ENCODE measurements at regions not wholly inside any gene's neighbourhood (a gene's known extent, or its start where the extent isn't known, plus 50 kb on each side); places are given as distances from the start of the nearest gene placed in this dataset.
"Not testable (repeated sequence)": the region's sequence is repeated elsewhere in the genome, so short reads cannot be mapped to it uniquely, and the experiment has no call there.

DNA sequence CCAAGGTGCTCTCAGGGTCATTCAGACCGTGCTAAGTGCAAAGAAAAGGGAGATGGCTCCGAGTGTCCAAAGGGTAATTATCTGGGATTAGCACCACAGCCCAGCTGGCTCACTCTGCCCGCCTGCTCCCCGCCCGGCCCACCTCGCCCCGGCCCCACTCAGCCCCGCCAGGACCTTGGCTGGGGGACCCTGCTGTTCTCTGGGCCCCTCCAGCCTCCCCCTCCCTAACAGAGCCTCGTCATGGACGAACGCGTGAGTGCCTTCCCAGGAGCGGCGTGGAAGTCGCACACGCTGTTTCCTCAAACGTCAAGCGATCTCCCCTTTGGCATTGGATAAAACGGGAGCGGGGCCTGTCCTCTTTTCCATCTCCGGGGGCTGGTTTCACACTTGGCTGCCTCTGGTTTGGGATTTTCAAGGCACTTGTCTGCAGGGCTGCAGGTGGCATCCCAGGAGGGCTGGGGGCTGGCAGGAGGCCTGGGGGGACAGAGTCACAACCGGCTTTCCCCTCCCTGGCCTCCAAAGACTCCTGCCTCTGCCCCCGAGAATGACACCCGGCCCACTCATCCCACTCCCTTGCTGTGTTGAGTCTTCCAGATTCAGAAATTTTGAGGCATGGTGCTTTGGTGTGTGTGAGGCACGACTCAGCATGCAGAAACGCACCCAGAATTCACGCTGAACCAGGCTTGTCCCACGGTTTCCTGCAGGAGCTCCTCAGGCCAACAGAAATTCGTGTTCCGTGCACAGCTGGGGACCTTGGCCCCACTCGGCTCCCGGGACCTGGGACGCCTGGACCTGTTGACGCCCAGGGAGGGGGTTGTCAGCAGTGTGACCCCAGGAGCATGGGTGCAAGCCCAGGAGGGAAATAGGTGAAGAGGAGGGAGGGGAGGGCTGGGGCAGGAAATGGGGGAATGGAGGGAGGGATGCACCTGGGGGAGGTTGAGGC is 110.0 kb downstream of the PDGFA start:
- no peak for DNase-seq (ENCODE audit: low spot score)

DNA sequence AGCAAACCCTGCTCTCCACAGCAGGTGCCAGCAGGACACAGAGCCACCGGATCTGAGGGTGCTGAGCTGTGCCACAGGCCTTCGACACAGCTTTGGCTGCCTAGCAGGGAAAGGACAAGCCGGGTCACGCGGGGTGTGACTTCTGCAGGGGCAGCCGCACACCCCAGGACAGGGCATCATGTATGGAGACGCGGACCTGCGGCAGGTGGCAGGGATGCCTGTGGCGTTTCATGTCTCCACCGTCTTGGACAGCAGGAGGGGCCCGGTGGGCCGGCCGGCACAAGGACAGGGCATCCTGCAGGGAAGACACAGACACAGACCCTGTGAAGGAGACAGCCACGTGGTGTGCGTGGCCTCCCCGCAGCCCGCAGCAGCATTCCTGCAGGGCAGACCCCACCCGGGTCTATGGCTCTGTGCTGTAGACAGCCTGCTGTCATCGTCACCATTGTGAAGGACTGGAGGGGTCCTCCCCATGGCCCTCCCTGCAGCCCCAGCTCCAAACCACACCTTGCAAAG is 109.2 kb downstream of the PDGFA start:
- no peak for DNase-seq (ENCODE audit: low spot score)

DNA sequence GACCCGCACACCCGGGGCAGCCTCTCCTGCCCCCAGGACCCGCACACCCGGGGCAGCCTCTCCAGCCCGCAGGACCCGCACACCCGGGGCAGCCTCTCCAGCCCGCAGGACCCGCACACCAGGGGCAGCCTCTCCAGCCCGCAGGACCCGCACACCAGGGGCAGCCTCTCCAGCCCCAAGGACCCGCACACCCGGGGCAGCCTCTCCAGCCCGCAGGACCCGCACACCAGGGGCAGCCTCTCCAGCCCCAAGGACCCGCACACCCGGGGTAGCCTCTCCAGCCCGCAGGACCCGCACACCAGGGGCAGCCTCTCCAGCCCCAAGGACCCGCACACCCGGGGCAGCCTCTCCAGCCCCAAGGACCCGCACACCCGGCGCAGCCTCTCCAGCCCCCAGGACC is 108.5 kb downstream of the PDGFA start:
- DNase-seq (ENCODE audit: low spot score), result not testable (repeated sequence)

DNA sequence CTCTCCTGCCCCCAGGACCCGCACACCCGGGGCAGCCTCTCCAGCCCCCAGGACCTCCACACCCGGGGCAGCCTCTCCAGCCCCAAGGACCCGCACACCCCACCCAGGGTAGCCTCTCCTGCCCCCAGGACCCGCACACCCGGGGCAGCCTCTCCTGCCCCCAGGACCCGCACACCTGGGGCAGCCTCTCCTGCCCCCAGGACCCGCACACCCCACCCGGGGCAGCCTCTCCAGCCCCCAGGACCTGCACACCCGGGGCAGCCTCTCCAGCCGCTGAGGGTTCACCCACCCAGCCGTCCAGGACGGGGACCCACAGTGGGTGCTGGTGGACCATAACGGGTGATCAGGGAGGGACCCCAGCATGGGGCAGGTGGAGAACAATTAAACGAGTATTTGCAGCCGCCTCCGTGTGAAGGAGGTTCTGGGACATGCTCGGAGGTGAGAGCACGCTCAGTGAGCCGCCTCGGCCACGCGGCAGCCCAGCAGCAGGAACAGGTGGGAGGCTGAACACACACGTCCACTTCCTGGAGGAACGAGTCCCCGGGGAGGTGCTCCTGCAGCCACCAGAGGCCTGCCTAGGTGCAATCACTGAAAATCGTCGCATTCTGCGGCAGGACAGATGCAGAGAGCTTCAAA is 107.9 kb downstream of the PDGFA start:
- no peak for DNase-seq (ENCODE audit: low spot score)

DNA sequence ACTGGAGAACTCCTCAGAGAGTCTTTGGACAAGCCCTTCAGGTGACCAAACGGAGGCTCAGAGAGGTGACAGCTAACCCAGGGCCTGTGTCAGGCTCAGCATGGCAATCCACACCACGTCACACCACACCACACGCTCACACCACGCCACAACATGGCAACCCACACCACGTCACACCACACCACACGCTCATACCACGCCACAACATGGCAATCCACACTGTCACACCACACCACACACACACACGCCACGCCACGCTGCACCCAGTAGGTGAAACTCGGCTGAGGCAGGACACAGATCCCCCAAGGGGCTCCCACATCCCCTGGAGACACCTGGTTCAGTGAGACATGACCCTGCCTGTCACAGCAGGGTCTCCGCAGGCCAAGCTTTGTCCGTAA is 107.3 kb downstream of the PDGFA start:
- no peak for DNase-seq (ENCODE audit: low spot score)

DNA sequence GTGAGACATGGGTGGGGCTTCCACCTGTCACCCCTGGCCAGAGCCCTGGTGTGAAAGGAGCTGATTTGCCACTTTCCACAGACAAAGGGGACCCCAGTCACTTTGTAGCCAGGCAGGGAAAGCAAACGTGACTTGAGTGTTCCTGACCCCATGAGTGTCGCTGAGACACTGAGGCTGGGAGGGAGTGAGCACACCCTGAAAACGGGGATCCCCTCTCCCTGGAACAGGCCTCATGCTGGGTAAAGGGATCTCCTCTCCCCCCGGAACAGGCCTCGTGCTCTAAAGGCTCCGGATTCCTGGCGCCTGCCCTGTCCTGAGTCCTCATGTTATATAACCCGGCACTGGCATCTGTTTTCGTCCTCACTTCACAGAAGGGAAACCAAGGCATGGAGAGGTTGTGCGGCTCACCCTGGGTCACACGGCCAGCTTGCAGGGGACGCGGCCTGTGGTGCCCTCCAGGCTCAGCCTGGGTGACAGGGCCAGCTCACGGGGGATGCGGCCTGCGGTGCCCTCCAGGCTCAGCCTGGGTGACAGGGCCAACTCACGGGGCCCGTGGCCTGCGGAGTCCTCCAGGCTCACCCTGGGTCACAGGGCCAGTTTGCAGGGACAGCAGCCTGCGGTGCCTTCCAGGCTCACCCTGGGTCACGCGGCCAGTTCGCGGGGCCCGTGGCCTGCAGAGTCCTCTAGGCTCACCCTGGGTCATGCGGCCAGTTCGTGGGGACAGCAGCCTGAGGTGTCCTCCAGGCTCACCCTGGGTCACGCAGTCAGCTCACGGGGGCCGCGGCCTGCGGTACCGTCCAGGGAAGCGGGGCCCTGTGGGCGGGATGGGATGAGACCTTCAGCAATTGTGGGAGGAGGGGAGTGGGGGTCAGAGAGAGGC is 104.7 kb downstream of the PDGFA start:
- DNase-seq (ENCODE audit: low spot score), result no peak

DNA sequence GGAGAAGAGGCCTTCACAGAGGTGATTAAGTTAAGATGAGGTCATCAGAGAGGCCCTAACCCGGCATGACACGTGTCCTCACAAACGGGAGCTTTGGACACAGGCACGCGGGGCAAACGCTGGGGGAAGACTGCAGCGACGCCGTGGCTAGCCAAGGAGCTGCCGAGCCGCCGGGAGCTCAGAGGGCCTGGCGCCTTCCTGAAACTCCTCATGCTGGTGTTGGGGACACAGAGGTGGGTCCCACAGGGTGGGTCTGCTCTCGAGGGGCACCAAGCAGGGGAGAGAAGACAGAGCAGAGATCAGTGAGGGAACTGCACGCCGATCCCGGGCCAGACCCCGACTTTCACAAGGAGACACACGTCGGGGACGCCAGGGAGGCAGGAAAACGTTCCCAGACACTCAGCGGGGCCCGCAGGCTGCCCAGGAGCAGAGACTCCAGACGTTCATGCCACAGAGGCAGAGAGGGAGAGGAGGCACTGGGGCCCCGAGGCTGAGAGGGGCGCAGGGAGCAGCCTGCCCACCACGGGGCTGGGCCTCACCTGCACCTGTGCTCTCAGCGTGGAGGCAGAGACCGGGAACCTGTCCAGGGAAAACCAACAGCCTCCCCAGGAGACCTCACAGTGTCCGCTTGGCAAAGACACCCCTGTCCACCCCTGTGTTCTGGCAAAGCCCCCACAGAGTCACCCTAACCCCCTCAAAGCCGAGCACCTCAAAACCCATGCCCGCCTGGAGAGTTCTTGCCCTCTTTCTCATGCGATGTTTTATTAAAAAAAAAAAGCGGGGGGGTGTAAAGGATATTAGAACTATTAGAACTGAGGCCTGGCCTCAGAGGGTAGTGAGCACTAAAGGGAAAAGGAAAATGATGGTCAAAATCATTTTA is 103.8 kb downstream of the PDGFA start:
- no peak for DNase-seq (ENCODE audit: low spot score)

DNA sequence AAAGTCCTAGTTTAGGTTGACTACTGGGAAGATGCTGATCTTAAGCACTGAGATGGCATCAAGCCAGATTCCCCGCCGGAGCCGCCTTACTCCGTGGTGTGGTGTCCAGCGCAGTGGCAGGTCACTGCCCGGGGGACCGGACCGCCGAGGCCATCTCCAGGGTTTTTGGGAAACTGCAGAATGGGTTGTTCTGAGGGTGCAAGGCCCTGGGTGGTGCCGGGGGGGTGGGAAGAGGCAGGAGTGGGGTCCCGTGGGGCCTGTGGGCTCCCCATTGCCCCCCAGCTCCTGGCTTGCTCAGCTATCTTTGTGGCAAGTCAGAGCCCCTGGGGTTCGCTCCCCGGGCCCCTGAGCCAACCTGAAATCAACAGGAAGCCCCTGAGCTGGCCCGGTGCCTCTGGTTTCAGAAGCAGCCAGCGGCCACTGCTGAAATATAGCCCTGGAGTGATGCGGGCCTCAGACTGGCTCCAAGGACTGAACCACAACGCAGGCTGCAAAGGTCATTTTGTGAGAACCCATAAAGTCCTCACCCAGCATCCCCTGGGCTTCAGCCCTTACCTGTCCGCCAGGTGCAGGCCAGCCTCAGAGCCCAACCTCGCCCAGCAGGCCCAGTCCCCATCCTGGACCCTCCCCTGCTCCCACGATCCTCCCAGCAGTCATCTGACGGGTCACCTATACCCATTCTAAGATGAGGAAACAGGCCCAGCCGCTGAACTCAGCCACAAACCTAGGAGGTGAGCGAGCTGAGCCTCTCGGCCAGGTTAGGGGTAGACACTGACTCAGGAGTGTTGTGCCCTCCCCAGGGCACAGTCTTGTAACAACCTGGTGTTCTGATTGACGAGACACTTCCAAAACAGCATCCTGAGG is 102.7 kb downstream of the PDGFA start:
- no peak for DNase-seq (ENCODE audit: low spot score)

DNA sequence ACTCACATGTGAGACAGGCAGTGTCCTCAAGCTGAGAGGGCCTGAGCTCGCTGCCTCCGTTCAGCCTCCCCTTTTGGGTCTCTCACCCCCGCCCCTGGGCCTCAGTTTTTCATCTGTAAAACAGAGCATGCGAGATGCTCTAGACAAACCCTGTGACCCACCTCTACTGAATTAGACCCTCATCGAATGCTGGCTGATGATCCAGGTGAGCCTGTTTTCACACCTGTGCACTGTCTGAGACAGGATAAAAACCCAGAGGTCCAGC is 102.1 kb downstream of the PDGFA start:
- no peak for DNase-seq (ENCODE audit: low spot score)

DNA sequence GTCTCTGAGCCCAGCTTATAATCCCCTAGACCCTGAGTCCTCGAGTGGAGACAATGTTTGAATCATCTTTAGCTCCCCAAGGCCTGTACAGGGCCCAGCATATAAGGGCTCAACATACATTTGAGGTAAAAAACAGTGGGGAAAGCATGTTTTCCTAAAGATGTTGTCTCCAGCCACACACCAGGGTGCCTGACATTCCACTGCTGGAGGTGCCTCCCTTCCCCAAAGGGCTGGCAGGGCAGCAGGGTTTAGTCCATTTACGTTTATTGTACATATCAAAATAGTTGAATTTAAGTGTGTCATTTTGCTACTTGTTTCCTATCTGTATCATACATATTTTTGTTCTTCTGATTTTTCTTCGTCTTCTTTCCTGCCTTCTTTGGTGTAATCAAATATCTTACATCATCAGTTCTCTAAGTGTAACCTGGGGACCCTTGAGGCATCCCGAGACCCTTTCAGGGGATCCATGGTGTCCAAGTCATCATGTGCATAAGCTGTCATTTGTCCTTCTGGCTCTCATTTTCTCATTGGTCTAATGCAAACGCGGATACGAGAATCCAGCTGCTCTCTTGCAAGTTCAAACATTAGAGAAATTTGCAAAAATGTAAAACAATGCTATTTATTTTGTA is 101.6 kb downstream of the PDGFA start:
- no peak for DNase-seq (ENCODE audit: low spot score)

DNA sequence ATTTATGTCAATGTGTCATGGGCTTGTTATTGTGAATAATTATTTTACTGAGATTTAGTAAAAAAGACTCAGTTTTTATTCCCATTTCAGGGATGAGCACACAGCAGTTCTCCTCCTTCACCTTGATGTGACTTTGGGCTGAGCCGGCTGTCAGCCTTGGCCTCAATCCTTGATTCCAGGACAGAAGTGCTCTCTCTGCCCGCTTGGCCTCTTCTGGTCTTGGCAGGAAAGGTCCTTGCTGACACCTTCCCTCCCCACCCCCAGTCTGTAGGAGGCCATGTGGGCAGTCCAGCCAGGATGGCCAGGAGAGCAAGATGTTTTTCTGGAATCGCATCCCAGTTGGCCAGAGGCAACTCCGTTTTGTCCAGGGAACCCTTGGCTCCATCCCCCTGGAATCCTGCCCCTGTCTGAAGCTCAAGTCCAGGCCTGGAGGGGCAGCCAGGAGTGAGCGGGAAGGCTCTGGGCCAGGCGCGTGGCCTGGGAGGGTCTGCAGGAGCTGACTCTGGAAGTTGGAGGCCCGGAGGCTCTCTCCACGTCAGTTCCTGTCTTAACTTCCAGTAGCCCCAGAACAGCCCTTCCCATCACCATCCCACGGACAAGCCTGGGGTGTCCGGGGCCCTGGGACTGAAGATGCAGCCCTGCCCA is 100.9 kb downstream of the PDGFA start:
- DNase-seq (ENCODE audit: low spot score), result no peak

DNA sequence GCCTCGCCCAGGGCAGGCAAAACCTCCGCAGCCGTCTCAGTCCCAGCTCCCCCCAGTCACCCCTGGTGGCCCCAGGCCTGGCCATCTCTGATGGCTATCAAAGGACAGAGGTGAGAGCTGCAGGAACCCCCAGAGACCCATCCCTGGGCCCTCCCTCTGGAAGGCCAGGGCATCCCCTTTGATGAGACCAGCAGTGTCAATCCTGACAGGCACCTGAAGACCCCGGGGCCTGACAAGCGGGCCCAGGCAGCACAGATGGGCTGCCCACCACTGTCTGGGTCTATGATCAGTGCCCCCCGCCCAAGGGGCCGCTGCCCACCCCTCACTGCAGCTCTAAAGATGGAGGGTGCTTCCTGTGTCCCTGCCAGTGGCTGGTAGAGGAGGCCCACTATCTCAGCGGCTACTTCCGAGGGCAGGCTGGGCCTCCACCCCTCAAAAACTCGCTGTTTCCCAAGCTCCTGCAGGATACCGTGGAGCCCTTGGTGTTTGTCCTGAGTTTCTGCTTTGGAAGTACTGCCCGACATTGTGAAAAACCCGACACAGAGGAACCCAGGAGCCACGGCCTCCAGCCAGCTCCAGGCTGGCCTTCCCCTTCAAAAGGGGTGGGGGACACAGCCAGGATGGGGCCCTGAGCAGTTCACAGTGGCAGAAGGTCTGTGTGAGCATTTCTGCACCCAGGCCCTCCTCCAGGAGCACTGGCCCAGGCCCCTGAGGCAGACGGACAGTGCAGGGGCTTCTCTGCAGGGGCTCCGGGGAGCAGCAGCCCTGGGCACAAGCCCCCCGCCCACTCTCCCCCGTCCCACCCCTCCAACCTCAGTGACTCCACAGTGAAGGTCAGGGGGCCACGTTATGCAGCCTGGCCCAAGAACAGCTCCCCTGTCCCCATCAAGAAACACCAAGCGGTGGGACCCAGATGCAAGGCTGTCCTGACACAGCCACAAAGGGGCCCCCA is 99.2 kb downstream of the PDGFA start:
- no peak for DNase-seq (ENCODE audit: low spot score)

DNA sequence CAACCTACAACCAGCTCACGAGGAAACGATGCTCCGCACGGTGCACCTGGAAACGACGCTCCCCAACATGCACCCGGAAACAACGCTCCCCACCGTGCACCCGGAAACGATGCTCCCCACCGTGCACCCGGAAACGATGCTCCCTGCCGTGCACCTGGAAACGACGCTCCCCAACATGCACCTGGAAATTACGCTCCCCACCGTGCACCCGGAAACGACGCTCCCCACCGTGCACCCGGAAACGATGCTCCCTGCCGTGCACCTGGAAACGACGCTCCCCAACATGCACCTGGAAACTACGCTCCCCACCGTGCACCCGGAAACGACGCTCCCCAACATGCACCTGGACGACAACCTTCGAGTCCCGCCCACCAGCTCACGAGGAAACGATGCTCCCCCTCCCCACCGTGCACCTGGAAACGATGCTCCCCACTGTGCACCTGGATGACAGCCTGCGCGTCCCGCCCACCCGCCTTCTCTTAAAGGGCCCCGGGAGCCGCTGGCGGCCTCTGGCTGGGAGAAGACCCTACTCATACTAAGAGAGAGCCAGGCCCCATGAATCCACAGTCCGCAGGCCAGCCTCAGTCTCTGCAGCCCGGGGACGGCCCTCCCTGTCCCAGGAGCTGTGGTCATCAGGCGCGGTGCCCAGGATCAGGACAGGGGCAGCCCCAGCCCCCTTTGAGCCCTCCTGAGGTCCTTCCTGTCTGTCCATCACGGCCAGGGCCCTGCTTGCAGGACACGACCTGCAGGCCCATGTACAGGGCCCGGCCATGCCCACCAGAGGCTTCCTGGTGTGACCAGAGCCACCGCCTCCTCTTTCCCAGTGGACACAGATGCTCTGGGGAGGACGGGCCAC is 98.3 kb downstream of the PDGFA start:
- DNase-seq (ENCODE audit: low spot score), result no peak

DNA sequence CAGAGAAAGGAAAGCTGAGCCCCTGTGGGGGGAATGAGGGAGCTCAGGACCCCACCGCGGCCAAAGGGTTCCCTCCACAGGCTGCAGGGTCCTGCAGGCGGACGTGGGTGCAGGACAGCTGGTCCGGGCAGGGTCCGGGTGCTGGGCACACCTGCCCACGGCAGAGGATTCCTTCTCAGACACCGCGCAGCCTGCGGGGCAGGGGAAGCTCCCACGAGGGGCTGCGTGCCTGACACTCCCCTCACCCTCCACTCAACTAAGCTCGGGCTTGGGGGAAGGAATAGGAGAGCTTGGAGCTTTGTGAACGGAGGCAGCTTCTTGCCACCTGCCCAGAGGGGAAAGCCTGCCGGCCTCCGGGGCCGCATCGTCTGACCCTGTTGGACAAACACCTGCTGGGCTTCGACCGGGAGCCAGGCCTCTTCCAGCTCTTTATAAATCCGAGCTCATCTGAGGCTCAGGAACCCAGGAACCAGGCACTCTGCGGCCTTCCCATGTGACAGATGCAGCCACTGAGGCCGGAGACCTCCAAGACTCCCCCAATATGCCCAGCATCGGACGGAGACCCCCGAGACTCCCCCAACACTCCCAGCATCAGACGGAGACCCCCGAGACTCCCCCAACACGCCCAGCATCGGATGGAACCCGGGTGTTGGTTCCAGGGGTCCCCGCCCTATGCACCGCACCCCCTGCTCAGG is 97.3 kb downstream of the PDGFA start:
- no peak for DNase-seq (ENCODE audit: low spot score)

DNA sequence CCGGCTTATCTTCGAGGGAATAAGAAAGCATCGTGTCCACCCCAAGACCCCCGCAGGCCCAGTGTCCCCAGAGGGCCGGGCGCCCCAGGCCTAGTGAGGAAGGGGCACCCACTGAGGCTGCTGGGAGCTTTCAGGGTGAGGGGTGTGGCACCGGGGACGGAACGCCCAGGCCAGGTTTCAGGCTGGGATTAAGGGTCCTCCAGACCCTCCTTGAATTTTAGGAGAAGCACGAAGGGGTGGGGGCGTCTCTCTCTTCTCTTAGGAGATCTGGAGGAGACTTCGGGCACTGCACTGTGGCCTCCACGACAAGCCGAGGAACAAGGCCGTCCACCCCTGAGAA is 96.8 kb downstream of the PDGFA start:
- no peak for DNase-seq (ENCODE audit: low spot score)

DNA sequence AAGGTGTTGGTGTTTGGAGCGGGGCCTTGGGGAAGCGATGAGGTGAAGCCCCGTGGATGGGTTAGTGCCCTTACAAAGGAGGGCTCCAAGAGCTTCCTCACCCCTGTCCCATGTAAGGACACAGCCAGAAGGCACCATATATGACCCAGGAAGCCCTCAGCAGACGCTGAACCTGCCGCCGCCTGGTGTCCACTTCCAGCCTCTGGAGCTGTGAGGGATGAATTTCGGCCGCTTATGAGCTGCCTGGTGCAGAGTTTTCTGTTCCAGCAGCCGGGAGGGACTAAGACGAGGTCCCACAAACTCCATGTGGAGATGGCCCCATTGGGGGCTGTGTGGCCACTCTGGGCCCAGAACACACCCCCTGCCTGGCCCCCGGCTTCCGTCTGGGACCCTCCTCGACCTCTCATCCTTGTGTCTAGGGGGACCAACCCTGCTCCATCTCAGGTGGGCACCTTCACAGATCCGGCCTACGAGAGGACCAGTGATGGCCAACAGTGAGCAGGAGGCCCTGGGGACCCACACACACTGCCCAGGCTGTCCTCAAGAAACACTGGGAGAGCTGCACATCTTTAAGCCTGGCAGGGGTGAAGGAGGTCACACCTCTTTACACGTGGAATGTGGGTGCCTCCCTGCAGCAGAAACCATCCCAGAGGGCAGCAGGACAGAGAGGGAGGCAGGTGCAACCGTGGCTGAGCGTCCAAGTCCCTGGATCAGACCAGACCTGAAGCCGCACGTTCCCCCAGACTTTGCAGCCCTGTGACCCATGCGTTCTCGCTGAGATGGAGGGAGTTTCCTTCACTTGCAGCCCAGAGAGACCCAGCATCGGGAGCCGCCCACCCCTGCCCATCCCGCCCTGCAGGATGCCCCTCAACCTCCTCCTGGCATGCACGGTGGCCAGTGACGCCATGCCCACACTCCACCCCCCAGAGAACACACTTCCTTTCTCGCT is 96.1 kb downstream of the PDGFA start:
- DNase-seq (ENCODE audit: low spot score), result no peak

Data from CD4-positive, alpha-beta T cell treated with Interleukin-15 for 4 hours (primary cell).